ENCODE measurements at regions not wholly inside any gene's neighbourhood (a gene's known extent, or its start where the extent isn't known, plus 50 kb on each side); places are given as distances from the start of the nearest gene placed in this dataset.

DNA sequence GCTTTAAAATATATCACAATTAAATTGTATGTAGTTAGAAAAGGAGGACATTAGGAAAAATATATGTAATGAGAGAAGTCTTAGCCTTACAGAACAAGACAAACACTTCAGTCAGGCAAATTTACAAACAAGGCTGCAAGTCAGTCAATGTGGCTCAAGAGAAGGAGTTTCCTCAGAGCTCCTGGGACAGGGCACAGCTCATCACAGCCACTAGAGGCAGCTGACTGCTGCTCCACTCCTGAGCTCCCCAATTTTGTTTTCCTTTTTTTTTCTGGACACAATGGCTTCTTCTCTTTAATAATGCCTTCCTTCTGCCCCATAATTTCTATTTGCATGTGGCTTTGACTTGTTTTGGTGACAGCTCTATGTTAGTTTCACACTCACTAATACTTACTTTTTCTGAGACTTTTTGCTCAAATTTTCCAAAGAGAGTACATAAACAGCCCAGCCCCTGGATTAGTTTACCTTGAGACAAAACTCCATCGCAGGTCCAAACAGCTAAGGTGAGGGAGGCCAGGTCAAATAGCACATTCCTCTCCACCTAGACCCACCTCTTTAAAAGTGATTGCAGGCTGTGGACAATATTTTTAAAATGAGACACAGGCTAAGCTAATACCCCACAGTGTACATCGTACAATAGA lies 850.4 kb upstream of the FRG1 start:
- TF ChIP-seq CTCF (IDR thresholded peaks at IDR 0.05) (peak in 1 of 2 donors; percentile 33), POLR2A (IDR thresholded peaks at IDR 0.05) (no peak), POLR2AphosphoS5 (IDR thresholded peaks at IDR 0.05) (no peak), EP300 (IDR thresholded peaks at IDR 0.05) (no peak)
